GM21423 (cell line): ENCODE measurements at regions not wholly inside any gene's neighbourhood (a gene's known extent, or its start where the extent isn't known, plus 50 kb on each side); places are given as distances from the start of the nearest gene placed in this dataset.

Source experiments
- ATAC-seq: cut with Tn5 transposase; IDR thresholded peaks from one replicate; pipeline ENCODE4 v1.9.1; 2021; ENCODE audit warnings: mild to moderate bottlenecking, moderate library complexity; ENCODE audit not compliant: unreplicated experiment

GRCh38 chr15:87294854-87295253 is 961.7 kb downstream of the NTRK3 start:
- no peak for ATAC-seq

- ATAC-seq = no peak
Measured at GRCh38 chr15:87293031-87293430, 963.5 kb downstream of the NTRK3 start.

- no peak for ATAC-seq
Measured at GRCh38 chr15:87287156-87287555, 969.4 kb downstream of the NTRK3 start.

GRCh38 chr15:87269566-87269965 is 987.0 kb downstream of the NTRK3 start:
- ATAC-seq = no peak

GRCh38 chr15:87268675-87269074 is 987.9 kb downstream of the NTRK3 start:
- no peak for ATAC-seq

- no peak for ATAC-seq
Measured at GRCh38 chr15:87267798-87268197, 988.7 kb downstream of the NTRK3 start.

GRCh38 chr15:87263871-87264270 is 992.7 kb downstream of the NTRK3 start:
- ATAC-seq = no peak

- no peak for ATAC-seq
Measured at GRCh38 chr15:87263296-87263695, 993.2 kb downstream of the NTRK3 start.

- no peak for ATAC-seq
Measured at GRCh38 chr15:87245592-87245991, 1010.9 kb downstream of the NTRK3 start.

- no peak for ATAC-seq
Measured at GRCh38 chr15:87243474-87243873, 1013.1 kb downstream of the NTRK3 start.

- ATAC-seq = no peak
Measured at GRCh38 chr15:87239582-87240230, 1016.8 kb downstream of the NTRK3 start.

GRCh38 chr15:87238451-87239068 is 1018.0 kb downstream of the NTRK3 start:
- ATAC-seq = no peak

GRCh38 chr15:87228460-87228859 is 1028.1 kb downstream of the NTRK3 start:
- no peak for ATAC-seq

- ATAC-seq = no peak
Measured at GRCh38 chr15:87227846-87228245, 1028.7 kb downstream of the NTRK3 start.

GRCh38 chr15:87225436-87225835 is 1031.1 kb downstream of the NTRK3 start:
- ATAC-seq = no peak

GRCh38 chr15:87224404-87224803 is 1032.1 kb downstream of the NTRK3 start:
- no peak for ATAC-seq

- no peak for ATAC-seq
Measured at GRCh38 chr15:87219650-87220615, 1036.6 kb downstream of the NTRK3 start.

- ATAC-seq = no peak
Measured at GRCh38 chr15:87215100-87215499, 1041.4 kb downstream of the NTRK3 start.

- ATAC-seq = no peak
Measured at GRCh38 chr15:87213626-87214025, 1042.9 kb downstream of the NTRK3 start.

GRCh38 chr15:87212041-87212440 is 1044.5 kb downstream of the NTRK3 start:
- no peak for ATAC-seq

GRCh38 chr15:87211547-87211946 is 1045.0 kb downstream of the NTRK3 start:
- ATAC-seq = no peak
